LoVo (cell line): ENCODE measurements at regions not wholly inside any gene's neighbourhood (a gene's known extent, or its start where the extent isn't known, plus 50 kb on each side); places are given as distances from the start of the nearest gene placed in this dataset.
"Not testable (repeated sequence)": the region's sequence is repeated elsewhere in the genome, so short reads cannot be mapped to it uniquely, and the experiment has no call there.

Experiments
- DNase-seq: peaks from one replicate; pipeline ENCODE4 v3.0.0-alpha.2; 2016; ENCODE audit warnings: low spot score

DNA sequence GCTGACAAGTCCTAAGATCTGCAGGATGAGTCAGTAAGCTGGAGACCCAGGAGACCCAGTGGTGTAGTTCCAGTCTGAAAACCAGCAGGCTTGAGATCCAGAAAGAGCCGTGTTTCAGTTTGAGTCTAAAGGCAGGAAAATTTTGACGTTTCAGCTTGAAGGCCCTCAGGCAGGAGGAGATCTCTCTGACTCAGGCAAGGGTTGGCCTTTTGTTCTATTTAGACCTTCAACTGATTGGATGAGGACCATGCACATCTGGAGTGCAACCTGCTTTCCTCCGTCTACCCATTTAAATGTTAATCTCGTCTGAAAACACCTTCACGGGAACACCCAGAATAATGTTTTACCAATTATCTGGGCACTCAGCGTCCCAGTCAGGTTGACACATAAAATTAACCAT is 69.5 kb downstream of the NPIPA7 start:
- not testable (repeated sequence) for DNase-seq

GRCh38 chr16:16449712-16450237 is 70.8 kb downstream of the NPIPA7 start:
- not testable (repeated sequence) for DNase-seq

DNA sequence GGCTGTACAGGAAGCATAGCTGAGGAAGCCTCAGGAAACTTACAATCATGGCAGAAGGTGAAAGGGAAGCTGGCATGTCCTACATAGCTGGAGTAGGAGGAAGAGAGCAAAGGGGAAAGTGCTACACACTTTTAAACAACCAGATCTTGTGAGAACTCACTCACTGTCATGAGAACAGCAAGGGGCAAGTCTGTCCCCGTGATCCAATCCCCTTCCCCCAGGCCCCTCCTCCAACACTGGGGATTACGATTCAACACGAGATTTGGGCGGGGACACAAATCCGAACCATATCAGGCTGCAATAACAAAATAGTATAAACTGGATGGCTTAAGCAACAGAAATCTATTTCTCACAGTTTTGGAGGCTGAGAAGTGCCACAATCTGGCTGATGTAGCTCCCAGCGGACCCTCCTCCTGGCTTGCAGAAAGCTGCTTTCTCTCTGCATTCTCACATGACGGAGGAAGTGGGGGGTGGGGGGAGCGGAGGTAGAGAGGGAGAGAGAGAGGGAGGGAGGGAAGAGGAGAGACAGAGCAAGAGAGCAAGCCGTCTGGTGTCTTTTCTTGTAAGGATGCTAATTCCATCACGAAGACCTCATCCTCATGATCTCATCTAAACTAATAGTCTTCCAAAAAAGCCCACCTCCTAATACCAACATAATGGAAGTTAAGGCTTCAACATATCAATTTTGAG is 72.9 kb downstream of the NPIPA7 start:
- not testable (repeated sequence) for DNase-seq

DNA sequence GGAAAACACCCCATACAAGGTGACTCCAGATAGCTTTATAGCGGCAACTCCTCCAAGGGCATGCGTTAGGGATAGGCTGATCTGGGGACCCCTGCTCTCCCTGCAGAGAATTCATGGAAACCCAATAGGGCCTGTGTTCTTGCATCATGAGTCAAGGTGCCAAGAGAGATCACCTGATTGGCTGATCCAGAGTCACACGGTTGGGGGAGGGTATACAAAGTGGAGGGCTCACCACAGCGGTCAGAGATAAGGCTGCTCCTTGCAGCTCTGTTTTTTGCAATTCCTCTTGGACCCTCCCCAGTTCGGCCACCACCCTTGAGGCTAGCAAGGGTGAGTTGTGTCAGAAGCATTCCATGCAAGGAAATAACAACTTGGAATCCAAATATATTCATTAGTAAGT is 79.6 kb downstream of the NPIPA7 start:
- DNase-seq: not testable (repeated sequence)

GRCh38 chr16:16463792-16464191 is 84.9 kb downstream of the NPIPA7 start:
- DNase-seq: not testable (repeated sequence)

- DNase-seq: not testable (repeated sequence)
These were observed 110.0 kb downstream of the NPIPA7 start for GRCh38 chr16:16488919-16489318.

DNA sequence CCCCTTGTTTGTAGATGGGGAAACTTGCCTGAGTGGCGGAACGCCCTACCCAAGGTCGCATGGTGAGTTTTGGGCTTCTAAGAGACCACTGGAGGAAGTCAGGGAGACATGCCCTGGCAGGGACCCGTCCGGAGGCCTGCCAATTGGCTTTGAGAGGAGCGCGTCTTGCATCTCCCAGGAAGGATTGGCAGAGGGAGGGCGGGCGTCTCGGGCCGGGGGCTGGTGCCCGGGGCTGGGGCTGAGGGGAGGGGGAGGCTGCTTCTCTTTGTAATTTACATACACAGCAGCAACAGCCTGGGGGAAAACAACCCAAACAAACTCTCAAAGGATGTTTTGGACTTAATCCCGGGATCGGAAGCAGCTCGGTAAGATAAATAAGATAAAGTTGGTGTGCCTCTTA is 110.5 kb downstream of the NPIPA7 start:
- not testable (repeated sequence) for DNase-seq

DNA sequence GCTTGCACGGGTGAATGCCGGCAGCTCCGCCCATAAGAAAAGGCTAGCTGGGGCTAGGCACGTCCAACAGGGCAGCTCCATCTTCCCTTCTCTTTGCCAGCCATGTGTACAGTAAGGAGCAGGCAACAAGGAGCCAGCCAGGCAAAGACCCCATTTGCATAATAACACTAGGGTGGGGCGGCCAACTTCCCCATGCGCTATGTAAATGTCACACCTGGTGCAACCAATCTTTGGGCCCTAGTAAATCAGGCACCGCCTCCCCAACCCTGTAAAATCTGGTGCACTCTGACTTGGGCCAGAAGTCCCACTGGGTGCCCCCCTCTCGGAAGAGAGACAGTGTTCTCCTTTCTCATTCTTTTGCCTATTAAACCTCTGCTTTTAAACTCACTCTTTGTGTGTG is 115.2 kb downstream of the NPIPA7 start:
- not testable (repeated sequence) for DNase-seq

DNA sequence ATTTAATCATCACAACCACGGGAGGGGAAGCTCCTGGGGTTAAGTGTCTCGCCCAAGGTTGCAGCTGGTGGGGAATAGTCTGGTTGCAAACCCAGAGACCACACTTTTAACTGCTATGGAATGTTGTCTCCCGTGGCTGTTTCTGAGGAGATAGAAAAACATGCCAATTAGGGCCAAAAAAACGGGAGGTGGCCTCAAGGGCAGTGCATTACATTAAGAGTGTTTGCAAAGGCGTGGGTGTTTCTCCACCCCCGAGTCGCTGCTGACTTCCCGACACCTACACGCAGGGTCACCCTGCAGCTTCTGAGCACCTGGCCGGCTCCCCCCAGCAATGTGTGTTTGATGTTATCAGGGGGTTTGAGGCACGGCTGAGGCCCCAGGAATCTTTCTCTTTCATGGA is 116.1 kb downstream of the NPIPA7 start:
- DNase-seq: not testable (repeated sequence)

DNA sequence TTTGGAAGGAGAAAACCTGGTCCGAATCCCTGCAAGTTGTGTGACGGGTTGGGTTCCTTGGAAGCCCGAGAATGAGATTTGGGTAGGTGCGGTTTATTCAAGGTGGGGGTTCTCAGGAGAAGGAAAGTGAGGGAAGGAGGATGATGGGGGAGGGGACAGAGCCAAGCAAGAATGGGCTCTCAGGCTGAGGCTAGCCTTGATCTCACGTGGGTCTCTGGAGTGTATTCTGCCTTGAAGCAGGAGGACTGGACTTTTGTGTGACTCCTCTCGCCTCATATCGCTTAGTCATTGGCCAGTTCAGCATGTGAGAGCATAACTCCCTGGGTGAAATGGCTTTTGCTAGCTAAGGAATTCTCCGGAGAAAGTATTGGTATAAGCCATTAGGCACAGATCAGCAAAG is 120.9 kb downstream of the NPIPA7 start:
- DNase-seq: not testable (repeated sequence)

GRCh38 chr16:16507041-16507440 is 128.1 kb downstream of the NPIPA7 start:
- not testable (repeated sequence) for DNase-seq

GRCh38 chr16:16508344-16508743 is 129.4 kb downstream of the NPIPA7 start:
- not testable (repeated sequence) for DNase-seq

- not testable (repeated sequence) for DNase-seq
These were observed 140.5 kb downstream of the NPIPA7 start for GRCh38 chr16:16519395-16519794.

GRCh38 chr16:16521239-16522002 is 142.5 kb downstream of the NPIPA7 start:
- not testable (repeated sequence) for DNase-seq

- not testable (repeated sequence) for DNase-seq
These were observed 148.1 kb downstream of the NPIPA7 start for GRCh38 chr16:16526998-16527397.

DNA sequence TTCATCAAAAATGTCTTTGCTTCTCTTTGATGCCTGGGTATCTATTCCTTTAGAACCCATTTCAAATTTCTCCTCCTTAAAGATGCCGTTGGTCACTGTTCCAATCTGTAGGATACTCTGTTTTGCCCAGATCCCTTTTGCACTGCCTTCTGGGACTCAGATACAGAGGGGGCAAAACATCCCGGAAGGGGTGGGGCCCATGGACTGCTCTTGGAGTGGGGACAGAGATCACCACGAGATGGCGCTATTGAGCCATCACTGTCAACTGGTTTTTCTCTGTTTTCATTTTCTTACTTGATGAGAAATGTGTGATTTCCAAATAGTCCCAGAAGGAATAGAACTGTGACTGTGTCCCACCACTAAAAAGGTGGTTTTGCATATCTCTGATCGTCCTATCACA is 151.8 kb downstream of the NPIPA7 start:
- DNase-seq: not testable (repeated sequence)

DNA sequence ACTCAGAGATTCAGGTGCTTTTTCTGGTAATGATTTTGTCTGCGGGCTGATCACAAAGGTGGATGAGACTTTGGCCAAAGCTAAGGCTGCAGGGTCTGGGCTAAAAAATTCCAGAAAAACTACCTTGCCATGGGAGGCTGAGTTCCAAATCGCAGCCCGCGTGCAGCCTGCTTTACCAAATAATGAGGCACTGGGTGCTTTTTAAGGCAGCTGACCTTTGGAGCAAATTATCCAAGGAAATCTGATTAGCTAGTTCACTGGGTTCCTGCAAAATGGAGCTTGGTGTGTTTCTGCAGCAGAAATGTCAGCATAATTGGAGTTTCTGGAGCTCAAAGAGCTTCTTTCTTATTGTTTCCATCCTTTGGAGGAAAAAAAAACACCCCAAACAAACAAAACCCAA is 156.6 kb downstream of the NPIPA7 start:
- not testable (repeated sequence) for DNase-seq

DNA sequence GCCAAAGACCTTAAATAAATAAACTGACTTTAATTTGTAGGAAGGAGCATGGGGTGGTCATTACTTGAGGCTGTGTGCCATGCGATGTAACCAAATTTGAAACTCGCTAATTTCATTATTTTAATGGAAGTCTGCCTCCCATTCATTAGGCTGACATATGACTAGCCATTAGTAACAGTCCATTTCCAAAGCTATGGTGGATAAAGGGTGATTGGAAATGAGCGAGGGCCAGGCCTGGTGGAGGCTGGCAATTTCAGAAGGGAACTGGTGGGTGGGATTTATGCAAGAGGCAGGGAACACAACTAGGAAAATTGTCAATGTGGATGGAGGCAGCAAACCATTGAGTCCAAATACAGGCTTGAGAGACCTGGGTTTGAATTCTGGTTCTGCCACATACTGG is 157.2 kb downstream of the NPIPA7 start:
- not testable (repeated sequence) for DNase-seq

- DNase-seq: not testable (repeated sequence)
These were observed 170.8 kb downstream of the NPIPA7 start for GRCh38 chr16:16549710-16550109.

- not testable (repeated sequence) for DNase-seq
These were observed 171.9 kb downstream of the NPIPA7 start for GRCh38 chr16:16550824-16551223.

- DNase-seq: not testable (repeated sequence)
These were observed 173.9 kb downstream of the NPIPA7 start for GRCh38 chr16:16552819-16553340.

GRCh38 chr16:16559179-16559740 is 180.3 kb downstream of the NPIPA7 start:
- not testable (repeated sequence) for DNase-seq
